Keratinocyte (primary cell): ENCODE measurements at regions not wholly inside any gene's neighbourhood (a gene's known extent, or its start where the extent isn't known, plus 50 kb on each side); places are given as distances from the start of the nearest gene placed in this dataset.

Source experiments
- DNase-seq: peaks from one replicate; pipeline ENCODE4 v3.0.0-alpha.2; 2011; ENCODE audit warnings: low read depth, missing footprints, low spot score
- FAIRE-seq: peaks from 2 replicates; lab custom pipeline; 2011; peaks lifted over from hg19 to GRCh38; lab: Jason Lieb, UNC
- H2AFZ ChIP-seq: 2 replicates; pipeline ENCODE4 v1.6.0; 2012; ENCODE audit warnings: low read length, control low read depth, inconsistent platforms; ENCODE audit not compliant: control insufficient read depth
- H3K27ac ChIP-seq: 2 replicates; pipeline ENCODE4 v1.5.1; 2011; ENCODE audit warnings: low read length; ENCODE audit not compliant: control insufficient read depth, insufficient read depth
- H3K27me3 ChIP-seq: 3 replicates; pipeline ENCODE4 v1.6.0; 2011; ENCODE audit warnings: low read length; ENCODE audit not compliant: control insufficient read depth, insufficient read depth; ENCODE audit errors: extremely low read depth
- H3K36me3 ChIP-seq, 2 experiments: 2 replicates in 1 of 2; 3 replicates in 1 of 2; pipeline ENCODE4 v1.5.1; 2011; ENCODE audit warnings: low read length in 2 of 2, mild to moderate bottlenecking in 1 of 2; ENCODE audit not compliant: control insufficient read depth in 2 of 2, insufficient read depth in 2 of 2; ENCODE audit errors: extremely low read depth in 1 of 2
- H3K4me1 ChIP-seq: 3 replicates; pipeline ENCODE4 v1.5.1; 2011; ENCODE audit warnings: low read length; ENCODE audit not compliant: control insufficient read depth, insufficient read depth; ENCODE audit errors: extremely low read depth
- H3K4me2 ChIP-seq: 3 replicates; pipeline ENCODE4 v1.6.0; 2011; ENCODE audit warnings: low read depth, low read length; ENCODE audit not compliant: control insufficient read depth, insufficient read depth; ENCODE audit errors: extremely low read depth
- H3K4me3 ChIP-seq, 3 experiments: fragments of 200-600 bp in 1 of 3; sonication (generic) in 1 of 3; 2 replicates in 2 of 3; 3 replicates in 1 of 3; pipeline ENCODE4 v1.5.1; 2011 to 2016; ENCODE audit warnings: low read length in 3 of 3, mild to moderate bottlenecking in 3 of 3, control low read depth in 2 of 3, inconsistent platforms in 1 of 3, low read depth in 1 of 3, mixed read lengths in 1 of 3, mixed run types in 1 of 3, moderate library complexity in 1 of 3; ENCODE audit not compliant: control insufficient read depth in 2 of 3, insufficient read depth in 2 of 3; ENCODE audit errors: extremely low read depth in 1 of 3
- H3K79me2 ChIP-seq: 2 replicates; pipeline ENCODE4 v1.6.0; 2012; ENCODE audit warnings: low read length; ENCODE audit not compliant: control insufficient read depth, insufficient read depth
- H3K9ac ChIP-seq: 3 replicates; pipeline ENCODE4 v1.6.0; 2011; ENCODE audit warnings: low read length; ENCODE audit not compliant: control insufficient read depth, insufficient read depth; ENCODE audit errors: extremely low read depth
- H3K9me1 ChIP-seq: 3 replicates; pipeline ENCODE4 v1.6.0; 2011; ENCODE audit warnings: low read length; ENCODE audit not compliant: control insufficient read depth, insufficient read depth; ENCODE audit errors: extremely low read depth
- H3K9me3 ChIP-seq: 2 replicates; pipeline ENCODE4 v1.5.1; 2012; ENCODE audit warnings: low read depth, low read length; ENCODE audit not compliant: control insufficient read depth
- H4K20me1 ChIP-seq: 3 replicates; pipeline ENCODE4 v1.6.0; 2011; ENCODE audit warnings: low read length; ENCODE audit not compliant: control insufficient read depth, insufficient read depth; ENCODE audit errors: extremely low read depth
- EZH2 ChIP-seq: IDR thresholded peaks from one replicate; pipeline ENCODE4 v1.6.1; 2012; ENCODE audit warnings: inconsistent platforms, mild to moderate bottlenecking, low read length, moderate library complexity
- dilution Hi-C: fragments of 300-500 bp; cut with MboI; formaldehyde crosslinking; loops from one replicate; pipeline ENCODE4 v1.7.0; 2020; ENCODE audit warnings: low sequenced_read_pairs; ENCODE audit not compliant: extremely low pct_ligation_motif_present
- TF ChIP-seq, protein P1 (sequence below), 3 experiments: IDR thresholded peaks in 1 of 3; conservative IDR thresholded peaks in 1 of 3; optimal IDR thresholded peaks in 1 of 3; 2 replicates in 2 of 3; 3 replicates in 1 of 3; pipeline versions ENCODE3 to v1.5.1; 2011; ENCODE audit warnings: low read length in 3 of 3, mild to moderate bottlenecking in 3 of 3, moderate library complexity in 2 of 3, control low read depth in 1 of 3, inconsistent platforms in 1 of 3; ENCODE audit not compliant: insufficient read depth in 2 of 3; ENCODE audit errors: extremely low read depth in 1 of 3

DNA sequence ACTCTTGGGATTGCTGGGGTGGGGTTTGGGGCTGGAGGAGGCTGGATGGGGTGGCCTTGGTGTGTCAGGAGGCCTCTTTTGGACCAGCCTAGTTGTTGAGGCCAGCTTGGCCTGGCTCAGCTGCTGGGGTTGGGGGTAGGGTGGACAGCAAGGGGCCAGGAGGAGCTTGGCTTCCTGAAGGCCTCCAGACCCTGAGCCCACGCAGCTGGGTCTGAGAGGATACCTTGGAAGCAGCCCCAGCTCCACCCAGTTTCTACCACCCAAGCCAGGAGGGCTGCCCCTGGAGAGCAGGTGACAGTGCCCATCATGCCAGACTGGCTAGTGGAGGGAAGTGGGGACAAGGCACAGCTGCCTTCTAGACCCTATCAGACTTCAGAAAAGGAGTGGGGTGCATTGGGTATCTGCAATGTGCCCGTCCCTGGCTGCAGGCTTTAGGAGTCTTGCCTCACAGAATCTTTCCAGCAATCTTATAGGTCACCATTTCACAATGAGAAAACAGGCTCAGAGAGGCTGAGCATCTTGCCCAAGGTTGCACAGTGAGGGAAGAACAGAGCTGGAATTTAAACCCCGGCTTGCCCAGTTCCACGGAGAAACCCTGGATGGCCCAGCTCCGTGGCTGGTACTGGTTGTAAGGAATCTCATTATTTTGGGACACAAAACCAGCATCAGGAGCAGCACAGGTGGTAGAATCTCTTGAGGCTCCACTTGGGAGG lies 83.0 kb downstream of the LINGO1 start:
- DNase-seq (no peak), FAIRE-seq (no peak)
- no peaks in the 10 kb centered on the region for H3K9me1 ChIP-seq
- H3K79me2 ChIP-seq = no peaks in the 10 kb centered on the region
- no peak overlapping the region for H3K27ac ChIP-seq
- no peaks in the 10 kb centered on the region for H3K9me3 ChIP-seq
- no peaks in the 10 kb centered on the region for H3K36me3 ChIP-seq
- H3K4me2 ChIP-seq = no peak overlapping the region
- H3K9ac ChIP-seq = no peak overlapping the region
- no peak overlapping the region for H3K4me3 ChIP-seq
- TF ChIP-seq, protein P1, sequence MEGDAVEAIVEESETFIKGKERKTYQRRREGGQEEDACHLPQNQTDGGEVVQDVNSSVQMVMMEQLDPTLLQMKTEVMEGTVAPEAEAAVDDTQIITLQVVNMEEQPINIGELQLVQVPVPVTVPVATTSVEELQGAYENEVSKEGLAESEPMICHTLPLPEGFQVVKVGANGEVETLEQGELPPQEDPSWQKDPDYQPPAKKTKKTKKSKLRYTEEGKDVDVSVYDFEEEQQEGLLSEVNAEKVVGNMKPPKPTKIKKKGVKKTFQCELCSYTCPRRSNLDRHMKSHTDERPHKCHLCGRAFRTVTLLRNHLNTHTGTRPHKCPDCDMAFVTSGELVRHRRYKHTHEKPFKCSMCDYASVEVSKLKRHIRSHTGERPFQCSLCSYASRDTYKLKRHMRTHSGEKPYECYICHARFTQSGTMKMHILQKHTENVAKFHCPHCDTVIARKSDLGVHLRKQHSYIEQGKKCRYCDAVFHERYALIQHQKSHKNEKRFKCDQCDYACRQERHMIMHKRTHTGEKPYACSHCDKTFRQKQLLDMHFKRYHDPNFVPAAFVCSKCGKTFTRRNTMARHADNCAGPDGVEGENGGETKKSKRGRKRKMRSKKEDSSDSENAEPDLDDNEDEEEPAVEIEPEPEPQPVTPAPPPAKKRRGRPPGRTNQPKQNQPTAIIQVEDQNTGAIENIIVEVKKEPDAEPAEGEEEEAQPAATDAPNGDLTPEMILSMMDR (optimal IDR thresholded peaks at IDR 0.05 in 1 of 3, IDR thresholded peaks at IDR 0.05 in 1 of 3, conservative IDR thresholded peaks at IDR 0.05 in 1 of 3; ENCODE audit: extremely low read depth in 1 of 3, insufficient read depth in 2 of 3, low read length in 3 of 3) = no peak
- no peak for TF ChIP-seq EZH2
- H3K4me1 ChIP-seq = no peaks in the 10 kb centered on the region
- no peaks in the 10 kb centered on the region for H4K20me1 ChIP-seq
- dilution Hi-C loops = no loop called here
- H2AFZ ChIP-seq = no peak overlapping the region
- peaks cover 3% of the 10 kb centered on the region for H3K27me3 ChIP-seq

DNA sequence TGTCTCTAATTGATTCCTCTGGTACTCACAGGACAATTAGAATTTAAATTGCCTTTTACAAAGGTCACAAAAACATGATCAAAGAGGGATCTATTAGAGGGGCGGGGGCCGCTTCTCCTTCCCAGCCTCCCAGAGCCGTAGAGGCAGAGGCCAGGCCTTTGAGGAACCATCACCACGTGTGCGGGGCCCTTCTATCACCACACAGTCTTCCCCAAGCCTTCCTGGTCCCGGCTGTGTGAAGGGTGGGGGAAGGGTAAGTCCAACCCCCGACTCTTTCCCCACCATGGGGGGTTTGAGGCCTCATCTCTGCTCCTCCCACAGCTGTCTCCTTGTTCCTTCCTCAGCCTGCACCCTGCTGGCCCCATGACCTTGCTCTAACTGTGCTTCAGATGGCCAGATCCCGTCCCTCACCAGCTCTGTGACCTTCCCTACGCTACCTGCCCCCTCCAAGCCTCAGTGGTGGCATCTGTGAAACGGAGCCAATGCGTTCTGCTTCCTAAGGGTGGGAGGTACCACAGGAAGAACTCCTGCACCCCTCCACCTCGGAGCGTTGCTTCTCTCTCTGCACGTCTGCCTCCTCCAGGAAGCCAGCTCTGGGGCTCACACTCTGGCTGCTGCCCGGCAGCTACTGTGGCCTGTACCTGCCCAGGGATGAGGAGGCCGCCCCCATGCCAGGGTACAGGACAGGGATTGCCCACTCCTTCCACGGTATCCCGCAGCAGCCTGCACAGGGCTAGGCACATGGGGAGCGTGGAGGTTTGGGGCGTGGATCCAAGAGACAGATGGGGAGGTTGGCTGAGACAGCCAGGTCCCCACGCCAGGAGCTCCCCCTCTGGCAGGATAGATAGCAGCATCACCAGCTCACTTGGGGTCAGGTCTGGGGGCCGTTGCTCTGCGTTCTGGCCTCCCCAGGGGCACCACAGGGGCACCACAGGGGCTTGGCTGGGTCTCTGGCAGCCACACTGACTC lies 83.8 kb downstream of the LINGO1 start:
- H4K20me1 ChIP-seq = no peaks in the 10 kb centered on the region
- H3K36me3 ChIP-seq = no peaks in the 10 kb centered on the region
- H3K27ac ChIP-seq = no peak overlapping the region
- H3K4me1 ChIP-seq = no peaks in the 10 kb centered on the region
- FAIRE-seq (no peak), DNase-seq (no peak)
- no peak overlapping the region for H3K4me3 ChIP-seq
- no peaks in the 10 kb centered on the region for H3K79me2 ChIP-seq
- no peak overlapping the region for H3K4me2 ChIP-seq
- no peak overlapping the region for H2AFZ ChIP-seq
- H3K9me1 ChIP-seq = no peaks in the 10 kb centered on the region
- TF ChIP-seq EZH2 = no peak
- TF ChIP-seq, protein P1 (optimal IDR thresholded peaks at IDR 0.05 in 1 of 3, IDR thresholded peaks at IDR 0.05 in 1 of 3, conservative IDR thresholded peaks at IDR 0.05 in 1 of 3; ENCODE audit: extremely low read depth in 1 of 3, insufficient read depth in 2 of 3, low read length in 3 of 3) = no peak
- dilution Hi-C loops = no loop called here
- no peaks in the 10 kb centered on the region for H3K9me3 ChIP-seq
- H3K9ac ChIP-seq = no peak overlapping the region
- peaks cover 3% of the 10 kb centered on the region for H3K27me3 ChIP-seq
